Osteoblast (primary cell): ENCODE measurements at regions not wholly inside any gene's neighbourhood (a gene's known extent, or its start where the extent isn't known, plus 50 kb on each side); places are given as distances from the start of the nearest gene placed in this dataset.

Experiments
- DNase-seq: peaks from one replicate; pipeline ENCODE4 v3.0.0; 2011; ENCODE audit warnings: low spot score, mixed read lengths; ENCODE audit not compliant: insufficient read length; ENCODE audit errors: missing footprints
- H2AFZ ChIP-seq: 2 replicates; pipeline ENCODE4 v1.6.0; 2011; ENCODE audit warnings: mild to moderate bottlenecking, low read length
- H3K27ac ChIP-seq: 2 replicates; pipeline ENCODE4 v1.5.1; 2011; ENCODE audit warnings: mild to moderate bottlenecking, low read depth, low read length, moderate library complexity
- H3K27me3 ChIP-seq: 2 replicates; pipeline ENCODE4 v1.6.0; 2012; ENCODE audit warnings: mild to moderate bottlenecking, control low read depth, inconsistent platforms, low read length, moderate library complexity; ENCODE audit not compliant: insufficient read depth
- H3K36me3 ChIP-seq: 2 replicates; pipeline ENCODE4 v1.5.1; 2011; ENCODE audit warnings: mild to moderate bottlenecking, low read length, control low read depth, moderate library complexity; ENCODE audit not compliant: insufficient read depth
- H3K4me1 ChIP-seq: 2 replicates; pipeline ENCODE4 v1.5.1; 2011; ENCODE audit warnings: mild to moderate bottlenecking, low read length, control low read depth, moderate library complexity; ENCODE audit not compliant: insufficient read depth
- H3K4me2 ChIP-seq: 2 replicates; pipeline ENCODE4 v1.6.0; 2011; ENCODE audit warnings: mild to moderate bottlenecking, low read length; ENCODE audit not compliant: insufficient read depth
- H3K4me3 ChIP-seq: fragments of 200-600 bp; sonication (generic); 3 replicates; pipeline ENCODE4 v1.5.1; 2012; ENCODE audit warnings: mild to moderate bottlenecking, low read length, inconsistent platforms; ENCODE audit not compliant: insufficient read depth
- H3K79me2 ChIP-seq: 2 replicates; pipeline ENCODE4 v1.6.0; 2012; ENCODE audit warnings: mild to moderate bottlenecking, low read length, control low read depth, inconsistent platforms; ENCODE audit not compliant: insufficient read depth
- H3K9me3 ChIP-seq: 2 replicates; pipeline ENCODE4 v1.5.1; 2011; ENCODE audit warnings: low read depth, low read length, control low read depth
- H4K20me1 ChIP-seq: 2 replicates; pipeline ENCODE4 v1.6.0; 2012; ENCODE audit warnings: mild to moderate bottlenecking, low read length, control low read depth; ENCODE audit not compliant: insufficient read depth
- CTCF ChIP-seq: IDR thresholded peaks from 2 replicates; pipeline ENCODE4 v1.5.1; 2011; ENCODE audit warnings: mild to moderate bottlenecking, low read depth, low read length, moderate library complexity; ENCODE audit errors: extremely low read depth

DNA sequence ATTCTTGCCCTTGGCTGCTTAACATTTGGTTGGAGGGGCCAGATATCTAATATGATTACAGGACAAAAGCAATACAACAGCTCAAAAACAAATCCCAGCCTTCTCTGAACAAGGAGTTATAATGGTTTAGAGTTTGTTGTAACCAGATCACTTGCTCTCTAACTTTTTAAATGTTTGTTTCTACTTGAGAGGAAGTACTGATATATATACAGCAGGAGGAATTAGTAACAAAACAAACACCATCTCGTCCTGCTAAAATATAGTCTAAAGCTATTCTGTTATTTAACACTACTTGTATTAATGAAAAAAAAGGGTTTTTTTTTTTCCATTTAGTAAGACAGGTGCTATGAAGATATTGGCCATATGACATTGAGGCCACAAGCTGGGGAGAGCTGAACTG, 60.9 kb upstream of the TMEM17 start:
- no peak overlapping the region for H2AFZ ChIP-seq
- H3K9me3 ChIP-seq, result no peaks in the 10 kb centered on the region
- H3K4me3 ChIP-seq, result no peak overlapping the region
- no peak overlapping the region for H3K27ac ChIP-seq
- no peak overlapping the region for H3K4me2 ChIP-seq
- no peaks in the 10 kb centered on the region for H3K79me2 ChIP-seq
- no peaks in the 10 kb centered on the region for H4K20me1 ChIP-seq
- no peaks in the 10 kb centered on the region for H3K27me3 ChIP-seq
- no peaks in the 10 kb centered on the region for H3K36me3 ChIP-seq
- no peak for DNase-seq
- no peak for TF ChIP-seq CTCF
- peaks cover 13% of the 10 kb centered on the region for H3K4me1 ChIP-seq

GRCh38 chr2:62565309-62565908, 59.4 kb upstream of the TMEM17 start:
- no peak overlapping the region for H2AFZ ChIP-seq
- no peaks in the 10 kb centered on the region for H3K36me3 ChIP-seq
- no peaks in the 10 kb centered on the region for H3K27me3 ChIP-seq
- H3K4me1 ChIP-seq, result peaks cover 5% of the 10 kb centered on the region
- no peaks in the 10 kb centered on the region for H3K79me2 ChIP-seq
- no peaks in the 10 kb centered on the region for H3K9me3 ChIP-seq
- no peaks in the 10 kb centered on the region for H4K20me1 ChIP-seq
- no peak overlapping the region for H3K4me2 ChIP-seq
- TF ChIP-seq CTCF, result no peak
- DNase-seq, result no peak
- H3K4me3 ChIP-seq, result no peak overlapping the region
- H3K27ac ChIP-seq, result no peak overlapping the region

GRCh38 chr2:62564380-62565137, 58.6 kb upstream of the TMEM17 start:
- Histone ChIP-seq H4K20me1 (no peaks in the 10 kb centered on the region), H3K4me2 (no peak overlapping the region), H2AFZ (no peak overlapping the region), H3K36me3 (no peaks in the 10 kb centered on the region), H3K9me3 (no peaks in the 10 kb centered on the region), H3K79me2 (no peaks in the 10 kb centered on the region), H3K4me1 (peaks cover 3% of the 10 kb centered on the region), H3K27me3 (no peaks in the 10 kb centered on the region), H3K27ac (no peak overlapping the region), H3K4me3 (no peak overlapping the region)
- no peak for TF ChIP-seq CTCF
- no peak for DNase-seq

DNA sequence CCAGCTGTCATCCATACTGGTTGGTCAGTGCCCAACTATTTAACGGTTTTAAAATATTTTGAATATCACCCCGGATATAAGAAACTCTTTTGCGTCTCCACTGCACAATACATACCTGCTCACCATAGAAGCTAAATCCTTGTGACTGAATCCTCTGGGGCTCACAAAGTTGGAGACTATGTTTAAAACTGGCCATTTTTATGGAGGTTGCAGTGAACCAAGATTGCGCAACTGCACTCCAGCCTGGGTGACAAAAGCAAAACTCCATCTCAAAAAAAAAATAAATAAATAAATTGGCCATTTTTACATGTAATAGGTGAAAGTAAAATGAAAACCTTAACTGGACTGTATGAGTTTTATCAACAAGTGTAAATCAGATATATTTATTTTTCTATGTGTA, 55.6 kb upstream of the TMEM17 start:
- Histone ChIP-seq H2AFZ (no peak overlapping the region), H3K79me2 (no peaks in the 10 kb centered on the region), H3K4me1 (no peaks in the 10 kb centered on the region), H4K20me1 (no peaks in the 10 kb centered on the region), H3K36me3 (no peaks in the 10 kb centered on the region), H3K27ac (no peak overlapping the region), H3K9me3 (no peaks in the 10 kb centered on the region), H3K27me3 (no peaks in the 10 kb centered on the region), H3K4me2 (no peak overlapping the region), H3K4me3 (no peak overlapping the region)
- no peak for TF ChIP-seq CTCF
- no peak for DNase-seq
